ENCODE measurements at regions not wholly inside any gene's neighbourhood (a gene's known extent, or its start where the extent isn't known, plus 50 kb on each side); places are given as distances from the start of the nearest gene placed in this dataset.
A peak's percentile ranks its signal among the peaks of the same experiment; 100 is the strongest.

DNA sequence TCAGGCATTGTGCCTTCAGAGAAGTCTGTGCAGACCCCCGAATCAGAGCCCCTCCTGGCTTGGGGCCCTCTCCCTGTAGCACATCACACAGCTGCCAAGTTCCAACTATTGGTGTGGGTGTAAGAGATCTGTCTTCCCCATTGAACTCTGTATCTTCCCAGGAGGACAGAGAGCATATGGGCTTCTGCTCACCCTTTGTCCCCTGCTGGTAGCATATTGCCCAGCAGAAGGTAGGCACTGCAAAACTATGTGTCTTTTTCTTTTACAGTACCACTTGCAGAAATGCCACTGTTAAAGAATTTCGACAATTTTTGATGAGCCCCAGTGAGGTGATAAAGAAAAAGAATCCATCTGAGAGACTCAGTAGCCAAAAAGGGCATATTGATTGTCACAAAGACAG, 59.6 kb downstream of the NPY start (continued):
- TF ChIP-seq TOX (CRISPR knock-in tag; IDR thresholded peaks at IDR 0.05; ENCODE audit: borderline replicate concordance) (no peak), ARNTL (CRISPR knock-in tag; IDR thresholded peaks at IDR 0.05; ENCODE audit: borderline replicate concordance, low read depth) (no peak), BACH2 (CRISPR knock-in tag; IDR thresholded peaks at IDR 0.05; ENCODE audit: borderline replicate concordance) (no peak), GLIS3 (CRISPR knock-in tag; IDR thresholded peaks at IDR 0.05) (no peak), TCF4 (CRISPR knock-in tag; IDR thresholded peaks at IDR 0.05; ENCODE audit: borderline replicate concordance) (no peak)
- TF ChIP-seq, protein P1, sequence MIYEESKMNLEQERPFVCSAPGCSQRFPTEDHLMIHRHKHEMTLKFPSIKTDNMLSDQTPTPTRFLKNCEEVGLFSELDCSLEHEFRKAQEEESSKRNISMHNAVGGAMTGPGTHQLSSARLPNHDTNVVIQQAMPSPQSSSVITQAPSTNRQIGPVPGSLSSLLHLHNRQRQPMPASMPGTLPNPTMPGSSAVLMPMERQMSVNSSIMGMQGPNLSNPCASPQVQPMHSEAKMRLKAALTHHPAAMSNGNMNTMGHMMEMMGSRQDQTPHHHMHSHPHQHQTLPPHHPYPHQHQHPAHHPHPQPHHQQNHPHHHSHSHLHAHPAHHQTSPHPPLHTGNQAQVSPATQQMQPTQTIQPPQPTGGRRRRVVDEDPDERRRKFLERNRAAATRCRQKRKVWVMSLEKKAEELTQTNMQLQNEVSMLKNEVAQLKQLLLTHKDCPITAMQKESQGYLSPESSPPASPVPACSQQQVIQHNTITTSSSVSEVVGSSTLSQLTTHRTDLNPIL (CRISPR knock-in tag; IDR thresholded peaks at IDR 0.05; ENCODE audit: low read depth), result no peak

GRCh38 chr7:24346129-24346528, 62.1 kb downstream of the NPY start:
- TF ChIP-seq TOX (CRISPR knock-in tag; IDR thresholded peaks at IDR 0.05; ENCODE audit: borderline replicate concordance) (no peak), RARB (CRISPR knock-in tag; IDR thresholded peaks at IDR 0.05) (no peak), TSHZ2 (CRISPR knock-in tag; IDR thresholded peaks at IDR 0.05) (no peak), CSDC2 (CRISPR knock-in tag; IDR thresholded peaks at IDR 0.05) (no peak), ARNTL (CRISPR knock-in tag; IDR thresholded peaks at IDR 0.05; ENCODE audit: borderline replicate concordance, low read depth) (no peak), ZC3H10 (CRISPR knock-in tag; IDR thresholded peaks at IDR 0.05) (no peak)
- ATAC-seq, result no peak

GRCh38 chr7:24346716-24347115, 62.7 kb downstream of the NPY start:
- TF ChIP-seq SNAI2 (CRISPR knock-in tag; IDR thresholded peaks at IDR 0.05), result no peak
- TF ChIP-seq ISL1 (CRISPR knock-in tag; IDR thresholded peaks at IDR 0.05), result 0 out of 2 replicates have a peak, but pooled peaks have one; percentile 6
- no peak for ATAC-seq

- ATAC-seq, result no peak
Measured at GRCh38 chr7:24349339-24349738, 65.3 kb downstream of the NPY start.

More at GRCh38 chr7:24349339-24349738, 65.3 kb downstream of the NPY start:
- TF ChIP-seq ZFP3 (CRISPR knock-in tag; IDR thresholded peaks at IDR 0.05) (no peak), ZNF70 (CRISPR knock-in tag; IDR thresholded peaks at IDR 0.05) (no peak), CSRNP3 (CRISPR knock-in tag; IDR thresholded peaks at IDR 0.05) (no peak), RARB (CRISPR knock-in tag; IDR thresholded peaks at IDR 0.05) (no peak), POU6F1 (CRISPR knock-in tag; IDR thresholded peaks at IDR 0.05; ENCODE audit: borderline replicate concordance, low read depth) (no peak), ESRRG (CRISPR knock-in tag; IDR thresholded peaks at IDR 0.05) (no peak), TSHZ2 (CRISPR knock-in tag; IDR thresholded peaks at IDR 0.05) (no peak), ZNF565 (CRISPR knock-in tag; conservative IDR thresholded peaks at IDR 0.05; ENCODE audit: low read depth) (no peak)
